ENCODE measurements at regions not wholly inside any gene's neighbourhood (a gene's known extent, or its start where the extent isn't known, plus 50 kb on each side); places are given as distances from the start of the nearest gene placed in this dataset.

- TF ChIP-seq CTCF (IDR thresholded peaks at IDR 0.05; ENCODE audit: low read depth, low read length) (no peak), EZH2phosphoT487 (IDR thresholded peaks at IDR 0.05; ENCODE audit: low read depth) (no peak)
Measured at GRCh38 chr12:45536284-45536683, 193.2 kb upstream of the ARID2 start.
